Activated B cell treated with CpG ODN at 0.5 μM for 24 hours (primary cell): ENCODE measurements at regions not wholly inside any gene's neighbourhood (a gene's known extent, or its start where the extent isn't known, plus 50 kb on each side); places are given as distances from the start of the nearest gene placed in this dataset.

Source experiments
- ATAC-seq: fragments of 200-7000 bp; cut with Tn5 transposase; one replicate; pipeline ENCODE4 v1.10.0; 2021; ENCODE audit warnings: low read depth, mild to moderate bottlenecking, moderate library complexity
- CTCF ChIA-PET: fragments of 350-600 bp; sonication (Branson Sonifier 250); formaldehyde crosslinking; loops from one replicate; lab custom pipeline; 2021; ENCODE audit warnings: antibody characterized with exemption; lab: Charles Lee
- POLR2A ChIA-PET: fragments of 350-600 bp; sonication (Branson Sonifier 250); formaldehyde crosslinking; loops from one replicate; lab custom pipeline; 2021; ENCODE audit warnings: antibody characterized with exemption; lab: Charles Lee
- DNase-seq: peaks from one replicate; pipeline ENCODE4 v3.0.0; 2022
- H3K27ac Mint-ChIP-seq: one replicate; pipeline ENCODE4 v1.8.0; 2020; ENCODE audit warnings: mixed read lengths
- H3K27me3 Mint-ChIP-seq: one replicate; pipeline ENCODE4 v1.8.0; 2021; ENCODE audit warnings: mixed read lengths
- H3K36me3 Mint-ChIP-seq: one replicate; pipeline ENCODE4 v1.8.0; 2021; ENCODE audit warnings: low read depth, mixed read lengths
- H3K4me1 Mint-ChIP-seq: one replicate; pipeline ENCODE4 v1.8.0; 2021; ENCODE audit warnings: mixed read lengths
- H3K4me3 Mint-ChIP-seq: one replicate; pipeline ENCODE4 v1.8.0; 2020; ENCODE audit warnings: mild to moderate bottlenecking, mixed read lengths
- H3K9me3 Mint-ChIP-seq: one replicate; pipeline ENCODE4 v1.8.0; 2020; ENCODE audit warnings: mixed read lengths
- CTCF ChIP-seq: fragments of 200-600 bp; IDR thresholded peaks from one replicate; pipeline ENCODE4 v1.8.0; 2022; ENCODE audit warnings: antibody characterized with exemption, mild to moderate bottlenecking
- intact Hi-C: fragments of 100-400 bp; cut with micrococcal nuclease; formaldehyde crosslinking; loops from one replicate; pipeline ENCODE4 v1.15.1; 2024

- Mint-ChIP-seq H3K4me3 (no peak overlapping the region), H3K9me3 (peaks cover 5% of the 10 kb centered on the region), H3K36me3 (no peaks in the 10 kb centered on the region), H3K27ac (no peak overlapping the region), H3K27me3 (no peaks in the 10 kb centered on the region), H3K4me1 (no peaks in the 10 kb centered on the region)
- intact Hi-C loops: no loop called here
- no peak for TF ChIP-seq CTCF
- CTCF ChIA-PET: no interaction called here
- DNase-seq (no peak), ATAC-seq (no peak)
- POLR2A ChIA-PET: no interaction called here
Measured at GRCh38 chr1:96865731-96866685, 144.4 kb downstream of the PTBP2 start.

GRCh38 chr1:96872757-96873156, 151.2 kb downstream of the PTBP2 start:
- ChIA-PET POLR2A (no interaction called here), CTCF (no interaction called here)
- no peaks in the 10 kb centered on the region for H3K27me3 Mint-ChIP-seq
- H3K9me3 Mint-ChIP-seq: peaks cover 15% of the 10 kb centered on the region
- H3K4me1 Mint-ChIP-seq: no peaks in the 10 kb centered on the region
- H3K27ac Mint-ChIP-seq: no peak overlapping the region
- no peak overlapping the region for H3K4me3 Mint-ChIP-seq
- TF ChIP-seq CTCF: no peak
- DNase-seq (no peak), ATAC-seq (no peak)
- intact Hi-C loops: no loop called here
- H3K36me3 Mint-ChIP-seq: no peaks in the 10 kb centered on the region

- ATAC-seq (no peak), DNase-seq (no peak)
- Mint-ChIP-seq H3K27me3 (no peaks in the 10 kb centered on the region), H3K4me1 (no peaks in the 10 kb centered on the region), H3K36me3 (no peaks in the 10 kb centered on the region), H3K9me3 (peaks cover 2% of the 10 kb centered on the region), H3K4me3 (no peak overlapping the region), H3K27ac (no peak overlapping the region)
- TF ChIP-seq CTCF: no peak
- CTCF ChIA-PET: no interaction called here
- intact Hi-C loops: no loop called here
- POLR2A ChIA-PET: no interaction called here
Measured at GRCh38 chr1:96878640-96879039, 157.1 kb downstream of the PTBP2 start.

- no peak overlapping the region for H3K27ac Mint-ChIP-seq
- no peak for DNase-seq
Measured at GRCh38 chr1:96880626-96881025, 159.0 kb downstream of the PTBP2 start.

More at GRCh38 chr1:96880626-96881025, 159.0 kb downstream of the PTBP2 start:
- intact Hi-C loops: no loop called here
- no peak for ATAC-seq
- CTCF ChIA-PET: no interaction called here
- H3K4me1 Mint-ChIP-seq: no peaks in the 10 kb centered on the region
- no peak overlapping the region for H3K4me3 Mint-ChIP-seq
- H3K9me3 Mint-ChIP-seq: peaks cover 4% of the 10 kb centered on the region
- H3K36me3 Mint-ChIP-seq: no peaks in the 10 kb centered on the region
- no peak for TF ChIP-seq CTCF
- POLR2A ChIA-PET: no interaction called here
- H3K27me3 Mint-ChIP-seq: no peaks in the 10 kb centered on the region
